HFFc6 (cell line): ENCODE measurements at regions not wholly inside any gene's neighbourhood (a gene's known extent, or its start where the extent isn't known, plus 50 kb on each side); places are given as distances from the start of the nearest gene placed in this dataset.

Experiments used
- DNase-seq: peaks from one replicate; pipeline ENCODE4 v3.0.0-alpha.2; 2018
- H3K27ac Mint-ChIP-seq: 2 replicates; pipeline ENCODE4 v1.8.0; 2020; ENCODE audit warnings: mild to moderate bottlenecking, mixed read lengths
- H3K27me3 Mint-ChIP-seq: 2 replicates; pipeline ENCODE4 v1.8.0; 2021; ENCODE audit warnings: mild to moderate bottlenecking, moderate library complexity, mixed read lengths; ENCODE audit not compliant: insufficient read depth
- H3K36me3 Mint-ChIP-seq: 2 replicates; pipeline ENCODE4 v1.8.0; 2021; ENCODE audit warnings: low read depth, mixed read lengths
- H3K4me1 Mint-ChIP-seq: 2 replicates; pipeline ENCODE4 v1.8.0; 2020; ENCODE audit warnings: low read depth, mixed read lengths
- H3K4me3 Mint-ChIP-seq: 2 replicates; pipeline ENCODE4 v1.8.0; 2020; ENCODE audit warnings: mild to moderate bottlenecking, moderate library complexity, mixed read lengths
- H3K9me3 Mint-ChIP-seq: 2 replicates; pipeline ENCODE4 v1.8.0; 2020; ENCODE audit warnings: mild to moderate bottlenecking, mixed read lengths
- TF ChIP-seq, protein P1 (sequence below): fragments of 200-600 bp; sonication (generic); IDR thresholded peaks from 2 replicates; pipeline ENCODE4 v1.5.0; 2021; ENCODE audit warnings: antibody characterized with exemption, mild to moderate bottlenecking

DNA sequence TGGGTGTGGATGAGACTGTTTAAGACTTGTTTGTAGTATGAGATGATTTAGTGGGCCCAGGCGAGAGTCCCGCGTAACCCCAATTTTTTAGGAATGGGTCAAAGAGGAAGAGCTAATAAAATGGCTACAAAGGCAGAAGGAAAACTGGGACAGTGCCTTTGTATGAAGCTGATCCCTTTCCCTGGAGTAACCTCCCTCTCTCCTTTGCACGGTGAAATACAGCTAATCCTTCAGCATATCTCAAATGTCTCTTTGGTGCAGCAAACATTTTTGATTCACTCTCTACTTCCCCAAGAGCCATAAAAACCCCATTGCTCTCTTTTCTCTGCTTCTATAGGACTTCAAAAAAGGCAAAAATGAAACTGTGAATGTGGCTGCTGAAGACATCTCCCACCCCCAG lies 473.8 kb downstream of the KLF5 start:
- no peak overlapping the region for H3K4me3 Mint-ChIP-seq
- no peaks in the 10 kb centered on the region for H3K36me3 Mint-ChIP-seq
- DNase-seq = no peak
- TF ChIP-seq, protein P1, sequence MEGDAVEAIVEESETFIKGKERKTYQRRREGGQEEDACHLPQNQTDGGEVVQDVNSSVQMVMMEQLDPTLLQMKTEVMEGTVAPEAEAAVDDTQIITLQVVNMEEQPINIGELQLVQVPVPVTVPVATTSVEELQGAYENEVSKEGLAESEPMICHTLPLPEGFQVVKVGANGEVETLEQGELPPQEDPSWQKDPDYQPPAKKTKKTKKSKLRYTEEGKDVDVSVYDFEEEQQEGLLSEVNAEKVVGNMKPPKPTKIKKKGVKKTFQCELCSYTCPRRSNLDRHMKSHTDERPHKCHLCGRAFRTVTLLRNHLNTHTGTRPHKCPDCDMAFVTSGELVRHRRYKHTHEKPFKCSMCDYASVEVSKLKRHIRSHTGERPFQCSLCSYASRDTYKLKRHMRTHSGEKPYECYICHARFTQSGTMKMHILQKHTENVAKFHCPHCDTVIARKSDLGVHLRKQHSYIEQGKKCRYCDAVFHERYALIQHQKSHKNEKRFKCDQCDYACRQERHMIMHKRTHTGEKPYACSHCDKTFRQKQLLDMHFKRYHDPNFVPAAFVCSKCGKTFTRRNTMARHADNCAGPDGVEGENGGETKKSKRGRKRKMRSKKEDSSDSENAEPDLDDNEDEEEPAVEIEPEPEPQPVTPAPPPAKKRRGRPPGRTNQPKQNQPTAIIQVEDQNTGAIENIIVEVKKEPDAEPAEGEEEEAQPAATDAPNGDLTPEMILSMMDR = no peak
- H3K27me3 Mint-ChIP-seq = peaks cover 6% of the 10 kb centered on the region
- H3K9me3 Mint-ChIP-seq = no peaks in the 10 kb centered on the region
- H3K4me1 Mint-ChIP-seq = peaks cover 9% of the 10 kb centered on the region; the same call in 1 of the 2 replicates
- no peak overlapping the region for H3K27ac Mint-ChIP-seq

DNA sequence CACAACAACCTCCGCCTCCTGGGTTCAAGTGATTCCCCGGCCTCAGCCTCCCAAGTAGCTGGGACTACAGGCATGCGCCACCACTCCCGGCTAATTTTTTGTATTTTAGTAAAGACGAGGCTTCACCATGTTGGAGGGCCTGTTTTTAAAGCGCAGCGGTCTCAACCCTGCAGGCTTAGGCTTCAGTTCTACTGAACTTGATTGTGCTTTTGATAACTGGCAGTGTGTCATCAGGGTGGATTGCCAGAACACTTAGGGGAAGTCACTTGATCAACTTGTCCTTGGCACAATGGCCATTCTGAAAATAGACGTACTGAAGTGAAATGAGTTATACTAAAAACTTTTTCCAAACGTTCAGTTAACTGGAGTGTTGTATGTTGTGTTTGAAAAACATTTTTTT lies 472.2 kb downstream of the KLF5 start:
- no peak for DNase-seq
- Mint-ChIP-seq H3K27ac (no peak overlapping the region), H3K36me3 (no peaks in the 10 kb centered on the region), H3K9me3 (no peaks in the 10 kb centered on the region), H3K27me3 (peaks cover 6% of the 10 kb centered on the region), H3K4me1 (peaks cover 9% of the 10 kb centered on the region; the same call in 1 of the 2 replicates), H3K4me3 (no peak overlapping the region)
- TF ChIP-seq, protein P1 = no peak

DNA sequence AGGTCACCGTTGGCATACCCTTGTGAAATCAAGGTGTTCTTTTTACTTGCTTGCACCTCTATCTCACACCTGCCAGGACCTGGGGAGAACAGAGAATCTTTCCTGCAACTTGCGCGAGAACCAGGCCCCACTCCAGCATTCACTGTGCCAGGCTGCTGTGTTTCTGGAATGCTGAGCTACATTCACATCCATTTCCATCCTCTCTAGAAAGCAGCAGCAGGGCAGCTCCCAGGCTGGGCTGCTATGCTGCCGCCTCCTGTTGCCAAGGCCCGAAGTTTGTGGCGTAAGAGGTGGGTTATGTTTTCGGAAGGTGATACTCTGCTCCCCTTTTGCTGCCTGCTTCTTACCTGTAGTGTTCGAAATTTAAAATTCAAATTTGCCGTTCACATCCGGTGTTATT lies 464.1 kb downstream of the KLF5 start:
- TF ChIP-seq, protein P1 = no peak
- Mint-ChIP-seq H3K9me3 (no peaks in the 10 kb centered on the region), H3K36me3 (no peaks in the 10 kb centered on the region), H3K4me1 (peaks cover 23% of the 10 kb centered on the region), H3K4me3 (no peak overlapping the region), H3K27ac (no peak overlapping the region), H3K27me3 (peaks cover 2% of the 10 kb centered on the region; the same call in 1 of the 2 replicates)
- DNase-seq = no peak

DNA sequence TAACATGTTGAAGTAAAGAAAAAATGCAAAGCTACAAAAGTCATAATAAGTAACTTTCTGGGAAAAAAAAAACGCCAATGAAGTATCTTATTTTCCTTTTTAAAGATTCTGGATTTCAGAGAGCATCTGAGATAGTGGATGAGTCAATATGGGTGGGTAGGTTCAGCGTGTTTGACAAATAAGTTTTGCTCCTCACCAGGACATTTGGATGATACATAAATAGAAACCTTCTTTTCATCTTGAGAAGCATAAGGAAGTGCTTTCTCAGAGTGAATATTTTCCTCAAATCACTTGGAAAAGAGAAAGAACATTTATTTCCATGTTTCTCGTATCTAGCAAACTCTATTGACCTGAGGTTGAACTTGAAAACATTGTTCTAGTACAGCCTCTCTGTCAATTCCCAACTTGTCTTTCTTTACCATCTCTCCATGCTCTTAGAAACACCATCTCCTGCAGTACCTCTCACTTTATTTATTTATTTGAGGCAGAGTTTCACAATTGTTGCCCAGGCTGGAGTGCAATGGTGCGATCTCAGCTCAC lies 463.2 kb downstream of the KLF5 start:
- no peak for DNase-seq
- no peak overlapping the region; the same call in 1 of the 2 replicates for H3K4me3 Mint-ChIP-seq
- no peaks in the 10 kb centered on the region for H3K9me3 Mint-ChIP-seq
- TF ChIP-seq, protein P1 = no peak
- no peaks in the 10 kb centered on the region for H3K36me3 Mint-ChIP-seq
- H3K27ac Mint-ChIP-seq = no peak overlapping the region
- peaks cover 2% of the 10 kb centered on the region for H3K27me3 Mint-ChIP-seq
- peaks cover 23% of the 10 kb centered on the region for H3K4me1 Mint-ChIP-seq

DNA sequence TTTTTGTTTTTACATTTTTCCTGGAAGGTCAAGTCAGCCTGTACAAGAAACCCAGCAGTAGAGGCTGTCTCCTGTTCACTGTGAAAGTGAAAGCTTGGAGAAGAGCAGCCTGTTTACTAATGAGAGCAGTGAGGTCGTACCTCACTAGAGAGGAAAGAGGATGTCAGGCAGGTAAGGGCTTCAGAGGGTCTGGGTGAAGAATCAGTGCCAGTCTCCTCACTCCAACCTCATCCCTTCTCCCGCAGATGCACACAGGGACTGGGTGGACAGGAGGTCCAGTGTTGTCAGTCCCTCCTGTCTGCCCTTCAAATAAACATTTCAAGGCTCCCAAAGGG lies 462.5 kb downstream of the KLF5 start:
- no peak for DNase-seq
- H3K27ac Mint-ChIP-seq = peak overlapping the region; percentile 14; the same call in 1 of the 2 replicates
- no peaks in the 10 kb centered on the region for H3K9me3 Mint-ChIP-seq
- H3K4me3 Mint-ChIP-seq = peak overlapping the region; percentile 79
- TF ChIP-seq, protein P1 = no peak
- no peaks in the 10 kb centered on the region for H3K36me3 Mint-ChIP-seq
- peaks cover 23% of the 10 kb centered on the region for H3K4me1 Mint-ChIP-seq
- H3K27me3 Mint-ChIP-seq = peaks cover 2% of the 10 kb centered on the region
